Neural cell (in vitro differentiated cells): ENCODE measurements at regions not wholly inside any gene's neighbourhood (a gene's known extent, or its start where the extent isn't known, plus 50 kb on each side); places are given as distances from the start of the nearest gene placed in this dataset.

Experiments used
- H2AFZ ChIP-seq: fragments of 200-600, 300-800 bp; sonication (generic), shearing (Covaris generic); 2 replicates; pipeline ENCODE4 v1.6.0; 2014; ENCODE audit warnings: low read depth, mild to moderate bottlenecking, antibody characterized with exemption, low read length, moderate library complexity
- H3F3A ChIP-seq: fragments of 200-600 bp; shearing (Covaris generic); 2 replicates; pipeline ENCODE4 v1.6.1; 2016; ENCODE audit warnings: mild to moderate bottlenecking, moderate library complexity, mixed read lengths, antibody characterized with exemption, low read length; ENCODE audit not compliant: insufficient read depth, poor library complexity, severe bottlenecking
- H3K27ac ChIP-seq: fragments of 200-600, 300-800 bp; sonication (generic), shearing (Covaris generic); 2 replicates; pipeline ENCODE4 v1.5.1; 2014; ENCODE audit warnings: mild to moderate bottlenecking, low read length, moderate library complexity
- H3K27me3 ChIP-seq: fragments of 300-800, 200-600 bp; sonication (generic), shearing (Covaris generic); 2 replicates; pipeline ENCODE4 v1.6.0; 2014; ENCODE audit warnings: mild to moderate bottlenecking, low read depth, low read length, moderate library complexity; ENCODE audit not compliant: insufficient read depth
- H3K36me3 ChIP-seq: fragments of 300-800, 200-600 bp; sonication (generic), shearing (Covaris generic); 2 replicates; pipeline ENCODE4 v1.5.1; 2014; ENCODE audit warnings: mild to moderate bottlenecking, antibody characterized with exemption, low read length, moderate library complexity; ENCODE audit not compliant: insufficient read depth
- H3K4me2 ChIP-seq: fragments of 300-800, 200-600 bp; sonication (generic), shearing (Covaris generic); 2 replicates; pipeline ENCODE4 v1.6.0; 2014; ENCODE audit warnings: mild to moderate bottlenecking, low read length
- H3K4me3 ChIP-seq: fragments of 300-800, 200-600 bp; sonication (generic), shearing (Covaris generic); 2 replicates; pipeline ENCODE4 v1.5.1; 2014; ENCODE audit warnings: mild to moderate bottlenecking, low read length, moderate library complexity
- H3K79me2 ChIP-seq: fragments of 200-600 bp; shearing (Covaris generic); replicated peaks from 2 replicates; pipeline ENCODE4 v1.6.0; 2014; ENCODE audit warnings: mild to moderate bottlenecking, low read length, moderate library complexity; ENCODE audit not compliant: insufficient read depth
- H3K9ac ChIP-seq: fragments of 300-800, 200-600 bp; sonication (generic), shearing (Covaris generic); 2 replicates; pipeline ENCODE4 v1.6.1; 2016; ENCODE audit warnings: mild to moderate bottlenecking, low read length, mixed read lengths
- H3K9me2 ChIP-seq: fragments of 200-600 bp; shearing (Covaris generic); 2 replicates; pipeline ENCODE4 v1.6.1; 2016; ENCODE audit warnings: mild to moderate bottlenecking, low read length, mixed read lengths; ENCODE audit not compliant: insufficient read depth
- H3K9me3 ChIP-seq: fragments of 200-600, 300-800 bp; sonication (generic), shearing (Covaris generic); 2 replicates; pipeline ENCODE4 v1.6.1; 2016; ENCODE audit warnings: mild to moderate bottlenecking, mixed run types, low read length, moderate library complexity, mixed read lengths
- H4K20me1 ChIP-seq: fragments of 200-600 bp; shearing (Covaris generic); 2 replicates; pipeline ENCODE4 v1.6.1; 2016; ENCODE audit warnings: mild to moderate bottlenecking, mixed run types; ENCODE audit not compliant: insufficient read depth
- EP300 ChIP-seq: fragments of 450-650 bp; conservative IDR thresholded peaks from 2 replicates; pipeline ENCODE4 v1.6.1; 2014; ENCODE audit warnings: antibody characterized with exemption, mild to moderate bottlenecking, moderate library complexity; ENCODE audit not compliant: poor library complexity, severe bottlenecking
- EZH2 ChIP-seq: fragments of 200-600, 300-800 bp; shearing (Covaris generic), sonication (generic); IDR thresholded peaks from 2 replicates; pipeline ENCODE4 v1.6.1; 2014; ENCODE audit warnings: antibody characterized with exemption, low read length, borderline replicate concordance, mild to moderate bottlenecking; ENCODE audit not compliant: insufficient read depth, poor library complexity, severe bottlenecking
- MXI1 ChIP-seq: fragments of 450-650 bp; conservative IDR thresholded peaks from 2 replicates; pipeline ENCODE4 v1.6.1; 2014; ENCODE audit warnings: antibody characterized with exemption, mild to moderate bottlenecking; ENCODE audit not compliant: poor library complexity, severe bottlenecking
- POLR2AphosphoS5 ChIP-seq: IDR thresholded peaks from 2 replicates; pipeline ENCODE4 v1.6.1; 2012
- RAD21 ChIP-seq: fragments of 450-650 bp; conservative IDR thresholded peaks from 2 replicates; pipeline ENCODE4 v1.6.1; 2014; ENCODE audit warnings: antibody characterized with exemption, mild to moderate bottlenecking, moderate library complexity
- SMC3 ChIP-seq: fragments of 450-650 bp; conservative IDR thresholded peaks from 2 replicates; pipeline ENCODE4 v1.6.1; 2014; ENCODE audit warnings: antibody characterized with exemption, mild to moderate bottlenecking, moderate library complexity; ENCODE audit not compliant: poor library complexity
- TAF1 ChIP-seq: IDR thresholded peaks from 2 replicates; pipeline ENCODE4 v1.6.1; 2012; ENCODE audit warnings: low read depth
- TF ChIP-seq, protein P1 (sequence below): IDR thresholded peaks from 2 replicates; pipeline ENCODE4 v1.6.1; 2012; ENCODE audit warnings: borderline replicate concordance
- TF ChIP-seq, protein P2 (sequence below): fragments of 450-650 bp; IDR thresholded peaks from 2 replicates; pipeline ENCODE4 v1.5.1; 2014; ENCODE audit warnings: antibody characterized with exemption, mild to moderate bottlenecking, moderate library complexity; ENCODE audit not compliant: poor library complexity, severe bottlenecking

GRCh38 chr6:137736048-137736818 lies 130.8 kb upstream of the TNFAIP3 start:
- H2AFZ ChIP-seq = no peak overlapping the region
- H4K20me1 ChIP-seq = no peaks in the 10 kb centered on the region
- H3K36me3 ChIP-seq = no peaks in the 10 kb centered on the region
- H3K4me3 ChIP-seq = no peak overlapping the region
- no peak overlapping the region for H3K9ac ChIP-seq
- no peak for TF ChIP-seq RAD21
- TF ChIP-seq EZH2 = no peak
- TF ChIP-seq TAF1 = no peak
- no peak for TF ChIP-seq EP300
- H3F3A ChIP-seq = no peaks in the 10 kb centered on the region
- no peaks in the 10 kb centered on the region for H3K9me3 ChIP-seq
- no peak overlapping the region for H3K4me2 ChIP-seq
- H3K27ac ChIP-seq = no peak overlapping the region
- no peaks in the 10 kb centered on the region for H3K79me2 ChIP-seq
- H3K9me2 ChIP-seq = no peaks in the 10 kb centered on the region
- no peaks in the 10 kb centered on the region for H3K27me3 ChIP-seq

- H3K79me2 ChIP-seq = no peaks in the 10 kb centered on the region
- H3K9ac ChIP-seq = no peak overlapping the region
- no peaks in the 10 kb centered on the region for H3K9me3 ChIP-seq
- no peaks in the 10 kb centered on the region for H3K36me3 ChIP-seq
- no peak overlapping the region for H3K4me2 ChIP-seq
- TF ChIP-seq MXI1 (no peak), EZH2 (no peak), EP300 (no peak)
- H3K27me3 ChIP-seq = no peaks in the 10 kb centered on the region
- no peaks in the 10 kb centered on the region for H3K9me2 ChIP-seq
- no peaks in the 10 kb centered on the region for H3F3A ChIP-seq
- no peak overlapping the region for H3K27ac ChIP-seq
- H2AFZ ChIP-seq = no peak overlapping the region
- no peaks in the 10 kb centered on the region for H4K20me1 ChIP-seq
- no peak overlapping the region for H3K4me3 ChIP-seq
These were observed 130.1 kb upstream of the TNFAIP3 start for GRCh38 chr6:137736911-137737310.

- no peak overlapping the region for H3K4me3 ChIP-seq
- H3K27me3 ChIP-seq = no peaks in the 10 kb centered on the region
- no peaks in the 10 kb centered on the region for H4K20me1 ChIP-seq
- H3K36me3 ChIP-seq = no peaks in the 10 kb centered on the region
- no peak overlapping the region for H3K27ac ChIP-seq
- TF ChIP-seq SMC3 (no peak), RAD21 (no peak), MXI1 (no peak)
- H3K9me2 ChIP-seq = no peaks in the 10 kb centered on the region
- no peak overlapping the region for H3K4me2 ChIP-seq
- no peaks in the 10 kb centered on the region for H3K79me2 ChIP-seq
- no peak overlapping the region for H3K9ac ChIP-seq
- no peaks in the 10 kb centered on the region for H3F3A ChIP-seq
- no peaks in the 10 kb centered on the region for H3K9me3 ChIP-seq
- no peak overlapping the region for H2AFZ ChIP-seq
These were observed 129.0 kb upstream of the TNFAIP3 start for GRCh38 chr6:137737836-137738596.

GRCh38 chr6:137738931-137739504 lies 128.0 kb upstream of the TNFAIP3 start:
- Histone ChIP-seq H3K4me3 (no peak overlapping the region), H3K79me2 (no peaks in the 10 kb centered on the region), H3K9me3 (no peaks in the 10 kb centered on the region), H3K9me2 (no peaks in the 10 kb centered on the region), H2AFZ (no peak overlapping the region), H3F3A (no peaks in the 10 kb centered on the region), H3K9ac (no peak overlapping the region), H3K4me2 (no peak overlapping the region), H3K27ac (no peak overlapping the region), H3K36me3 (no peaks in the 10 kb centered on the region), H3K27me3 (no peaks in the 10 kb centered on the region), H4K20me1 (no peaks in the 10 kb centered on the region)
- TF ChIP-seq POLR2AphosphoS5 (no peak), EP300 (no peak), TAF1 (no peak), EZH2 (no peak), SMC3 (no peak), RAD21 (no peak), MXI1 (no peak)
- TF ChIP-seq, protein P1, sequence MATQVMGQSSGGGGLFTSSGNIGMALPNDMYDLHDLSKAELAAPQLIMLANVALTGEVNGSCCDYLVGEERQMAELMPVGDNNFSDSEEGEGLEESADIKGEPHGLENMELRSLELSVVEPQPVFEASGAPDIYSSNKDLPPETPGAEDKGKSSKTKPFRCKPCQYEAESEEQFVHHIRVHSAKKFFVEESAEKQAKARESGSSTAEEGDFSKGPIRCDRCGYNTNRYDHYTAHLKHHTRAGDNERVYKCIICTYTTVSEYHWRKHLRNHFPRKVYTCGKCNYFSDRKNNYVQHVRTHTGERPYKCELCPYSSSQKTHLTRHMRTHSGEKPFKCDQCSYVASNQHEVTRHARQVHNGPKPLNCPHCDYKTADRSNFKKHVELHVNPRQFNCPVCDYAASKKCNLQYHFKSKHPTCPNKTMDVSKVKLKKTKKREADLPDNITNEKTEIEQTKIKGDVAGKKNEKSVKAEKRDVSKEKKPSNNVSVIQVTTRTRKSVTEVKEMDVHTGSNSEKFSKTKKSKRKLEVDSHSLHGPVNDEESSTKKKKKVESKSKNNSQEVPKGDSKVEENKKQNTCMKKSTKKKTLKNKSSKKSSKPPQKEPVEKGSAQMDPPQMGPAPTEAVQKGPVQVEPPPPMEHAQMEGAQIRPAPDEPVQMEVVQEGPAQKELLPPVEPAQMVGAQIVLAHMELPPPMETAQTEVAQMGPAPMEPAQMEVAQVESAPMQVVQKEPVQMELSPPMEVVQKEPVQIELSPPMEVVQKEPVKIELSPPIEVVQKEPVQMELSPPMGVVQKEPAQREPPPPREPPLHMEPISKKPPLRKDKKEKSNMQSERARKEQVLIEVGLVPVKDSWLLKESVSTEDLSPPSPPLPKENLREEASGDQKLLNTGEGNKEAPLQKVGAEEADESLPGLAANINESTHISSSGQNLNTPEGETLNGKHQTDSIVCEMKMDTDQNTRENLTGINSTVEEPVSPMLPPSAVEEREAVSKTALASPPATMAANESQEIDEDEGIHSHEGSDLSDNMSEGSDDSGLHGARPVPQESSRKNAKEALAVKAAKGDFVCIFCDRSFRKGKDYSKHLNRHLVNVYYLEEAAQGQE = no peak
- TF ChIP-seq, protein P2, sequence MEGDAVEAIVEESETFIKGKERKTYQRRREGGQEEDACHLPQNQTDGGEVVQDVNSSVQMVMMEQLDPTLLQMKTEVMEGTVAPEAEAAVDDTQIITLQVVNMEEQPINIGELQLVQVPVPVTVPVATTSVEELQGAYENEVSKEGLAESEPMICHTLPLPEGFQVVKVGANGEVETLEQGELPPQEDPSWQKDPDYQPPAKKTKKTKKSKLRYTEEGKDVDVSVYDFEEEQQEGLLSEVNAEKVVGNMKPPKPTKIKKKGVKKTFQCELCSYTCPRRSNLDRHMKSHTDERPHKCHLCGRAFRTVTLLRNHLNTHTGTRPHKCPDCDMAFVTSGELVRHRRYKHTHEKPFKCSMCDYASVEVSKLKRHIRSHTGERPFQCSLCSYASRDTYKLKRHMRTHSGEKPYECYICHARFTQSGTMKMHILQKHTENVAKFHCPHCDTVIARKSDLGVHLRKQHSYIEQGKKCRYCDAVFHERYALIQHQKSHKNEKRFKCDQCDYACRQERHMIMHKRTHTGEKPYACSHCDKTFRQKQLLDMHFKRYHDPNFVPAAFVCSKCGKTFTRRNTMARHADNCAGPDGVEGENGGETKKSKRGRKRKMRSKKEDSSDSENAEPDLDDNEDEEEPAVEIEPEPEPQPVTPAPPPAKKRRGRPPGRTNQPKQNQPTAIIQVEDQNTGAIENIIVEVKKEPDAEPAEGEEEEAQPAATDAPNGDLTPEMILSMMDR = no peak
